GM18909 (cell line): ENCODE measurements at regions not wholly inside any gene's neighbourhood (a gene's known extent, or its start where the extent isn't known, plus 50 kb on each side); places are given as distances from the start of the nearest gene placed in this dataset.

Source experiments
- ATAC-seq: cut with Tn5 transposase; IDR thresholded peaks from one replicate; pipeline ENCODE4 v1.9.1; 2021; ENCODE audit warnings: mild to moderate bottlenecking; ENCODE audit not compliant: unreplicated experiment, poor library complexity

- no peak for ATAC-seq
Observed at GRCh38 chr20:1811621-1812498, 83.3 kb upstream of the SIRPA start.

- no peak for ATAC-seq
Observed at GRCh38 chr20:1810926-1811620, 84.1 kb upstream of the SIRPA start.

GRCh38 chr20:1810572-1810925, 84.7 kb upstream of the SIRPA start:
- no peak for ATAC-seq

- no peak for ATAC-seq
Observed at GRCh38 chr20:1809611-1810510, 85.3 kb upstream of the SIRPA start.

- no peak for ATAC-seq
Observed at GRCh38 chr20:1809131-1809572, 86.1 kb upstream of the SIRPA start.

- ATAC-seq: no peak
Observed at GRCh38 chr20:1808101-1808500, 87.1 kb upstream of the SIRPA start.

- ATAC-seq: no peak
Observed at GRCh38 chr20:1807394-1807793, 87.8 kb upstream of the SIRPA start.

- ATAC-seq: no peak
Observed at GRCh38 chr20:1806456-1806855, 88.8 kb upstream of the SIRPA start.

- ATAC-seq: no peak
Observed at GRCh38 chr20:1805816-1806215, 89.4 kb upstream of the SIRPA start.

- ATAC-seq: no peak
Observed at GRCh38 chr20:1805161-1805581, 90.0 kb upstream of the SIRPA start.

- no peak for ATAC-seq
Observed at GRCh38 chr20:1804554-1804956, 90.7 kb upstream of the SIRPA start.

GRCh38 chr20:1803932-1804501, 91.2 kb upstream of the SIRPA start:
- no peak for ATAC-seq

- ATAC-seq: no peak
Observed at GRCh38 chr20:1803061-1803931, 91.9 kb upstream of the SIRPA start.

- no peak for ATAC-seq
Observed at GRCh38 chr20:1802385-1803060, 92.7 kb upstream of the SIRPA start.

- ATAC-seq: no peak
Observed at GRCh38 chr20:1801929-1802306, 93.3 kb upstream of the SIRPA start.

- no peak for ATAC-seq
Observed at GRCh38 chr20:1801225-1801928, 93.8 kb upstream of the SIRPA start.

- no peak for ATAC-seq
Observed at GRCh38 chr20:1800777-1801176, 94.4 kb upstream of the SIRPA start.

GRCh38 chr20:1800180-1800579, 95.0 kb upstream of the SIRPA start:
- ATAC-seq: no peak
